Motor neuron (in vitro differentiated cells): ENCODE measurements at regions not wholly inside any gene's neighbourhood (a gene's known extent, or its start where the extent isn't known, plus 50 kb on each side); places are given as distances from the start of the nearest gene placed in this dataset.

ENCODE experiments used
- ATAC-seq, 8 experiments: fragments of 200-7000 bp; cut with Tn5 transposase; replicated peaks in 6 of 8; 2 replicates each; pipeline ENCODE4 v1.8.0; 2021; ENCODE audit warnings: mild to moderate bottlenecking in 8 of 8, moderate library complexity in 8 of 8
- H3K27ac ChIP-seq, 2 donors: fragments of 250-450 bp; sonication (Bioruptor Pico); 2 replicates each; pipeline ENCODE4 v1.9.0; 2021; ENCODE audit warnings: antibody characterized with exemption in 2 of 2, mild to moderate bottlenecking in 2 of 2, moderate library complexity in 1 of 2
- H3K4me1 ChIP-seq, 2 donors: fragments of 250-450 bp; sonication (Bioruptor Pico); replicated peaks in 1 of 2; 2 replicates each; pipeline ENCODE4 v1.6.1; 2021; ENCODE audit warnings: antibody characterized with exemption in 2 of 2, mild to moderate bottlenecking in 2 of 2, moderate library complexity in 1 of 2
- H3K4me3 ChIP-seq, 5 donors: fragments of 250-450 bp; sonication (Bioruptor Pico); 2 replicates each; pipeline ENCODE4 v1.9.0; 2021; ENCODE audit warnings: antibody characterized with exemption in 5 of 5, mild to moderate bottlenecking in 5 of 5, moderate library complexity in 4 of 5
- WGBS, 10 experiments: fragments of 450-650 bp; shearing (Covaris generic); methylation state at CpG; one replicate each; pipeline ENCODE4 v1.0.0; 2022; 5-methylcytosine and 5-hydroxymethylcytosine counted together
- in situ Hi-C, 9 experiments: fragments of 400-800 bp; cut with MboI; loops; one replicate each; pipeline ENCODE4 v1.15.0; 2021; ENCODE audit warnings: low sequenced_read_pairs in 9 of 9, low pct_unique_long_range_greater_than_20kb in 2 of 9; ENCODE audit not compliant: unreplicated experiment in 9 of 9

DNA sequence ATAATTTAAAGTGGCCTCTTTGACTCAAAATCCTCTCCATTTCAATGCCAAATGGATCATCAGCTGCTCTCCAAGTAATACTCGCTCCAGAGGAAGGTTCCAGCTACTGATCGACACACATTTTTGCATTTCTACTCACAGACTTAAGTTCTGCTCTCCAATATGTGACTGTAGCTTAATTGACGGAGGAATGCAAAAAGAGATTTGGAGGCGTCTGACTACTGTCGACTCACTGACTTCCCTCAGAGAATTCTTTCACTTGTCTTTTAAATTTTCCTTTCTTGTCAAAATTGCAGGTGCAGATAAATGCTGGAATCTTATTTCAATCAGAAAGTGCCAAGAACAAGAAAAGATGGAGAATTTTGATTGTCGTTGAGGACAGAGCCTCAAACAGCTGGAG, 84.1 kb upstream of the PAPOLG start:
- in situ Hi-C loops, result no loop called here
- no peak overlapping the region for H3K27ac ChIP-seq
- no peak for ATAC-seq
- H3K4me1 ChIP-seq, result no peaks in the 10 kb centered on the region
- WGBS, 10 experiments, result 0 to 100% (median 49%) methylated on average over 1 to 6 of the region's 6 CpGs
- no peak overlapping the region for H3K4me3 ChIP-seq

DNA sequence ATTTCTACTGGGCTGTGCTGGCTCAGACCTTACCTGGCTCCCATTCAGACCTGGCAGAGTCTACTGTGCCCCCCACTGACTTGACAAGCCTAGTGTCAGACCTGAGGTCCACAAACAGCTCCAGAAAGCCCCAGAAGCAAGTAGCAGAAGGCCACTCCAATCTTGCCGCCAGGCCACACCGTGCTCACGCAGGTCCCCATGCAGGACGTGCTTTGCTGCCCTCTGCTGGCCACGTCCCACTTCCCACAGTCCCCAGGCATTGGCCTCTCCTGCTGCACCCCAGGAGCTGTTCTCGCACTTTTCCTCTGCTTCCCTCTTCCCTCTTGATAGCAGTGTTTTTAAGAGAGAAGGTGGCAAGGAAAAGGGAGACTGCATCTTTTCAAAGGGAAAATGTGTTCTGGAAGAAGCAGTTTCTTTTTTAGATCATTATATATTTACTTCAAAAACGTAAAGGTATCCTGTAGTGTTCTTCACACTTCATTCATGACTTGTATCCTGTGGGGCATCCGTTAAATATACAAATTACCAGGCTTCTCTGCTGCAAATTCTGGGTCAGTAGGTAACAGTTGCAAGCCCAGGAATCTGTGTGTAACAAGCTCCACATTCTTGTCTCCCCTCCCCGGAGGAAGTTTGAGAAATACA, 81.4 kb upstream of the PAPOLG start:
- Histone ChIP-seq H3K4me1 (no peaks in the 10 kb centered on the region), H3K4me3 (no peak overlapping the region), H3K27ac (no peak overlapping the region)
- in situ Hi-C loops, result no loop called here
- WGBS, 10 experiments, result 10 to 56% (median 41%) methylated on average over 1 to 6 of the region's 9 CpGs; no CpG with 5 or more reads in 1 of the 10 experiments
- ATAC-seq, result peak; percentile 97 to 100 (median 99)

DNA sequence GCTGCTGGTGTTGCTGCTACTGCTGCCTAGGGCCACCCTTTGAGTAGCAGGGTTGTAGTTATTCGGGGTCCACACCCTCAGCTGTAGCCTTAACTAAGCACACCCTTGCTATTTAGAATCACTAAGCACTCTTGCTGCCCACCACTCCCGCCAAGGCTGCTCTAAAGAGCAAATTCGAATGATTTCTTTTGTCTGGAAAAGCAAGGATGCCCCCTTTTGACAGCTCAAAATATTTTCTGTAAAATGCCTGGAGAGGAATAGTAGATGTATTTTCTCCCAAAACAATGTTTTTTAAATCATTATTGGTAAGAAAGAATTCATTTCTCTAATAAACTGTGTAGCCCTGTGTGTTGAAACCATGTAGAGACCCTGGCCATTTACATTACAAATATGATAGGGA, 80.8 kb upstream of the PAPOLG start:
- in situ Hi-C loops, result no loop called here
- H3K4me3 ChIP-seq, result no peak overlapping the region
- ATAC-seq, result no peak
- H3K4me1 ChIP-seq, result no peaks in the 10 kb centered on the region
- 0 to 60% (median 38%) methylated on average over 1 to 3 of the region's 3 CpGs; no CpG with 5 or more reads in 3 of the 10 experiments for WGBS, 10 experiments
- H3K27ac ChIP-seq, result no peak overlapping the region

DNA sequence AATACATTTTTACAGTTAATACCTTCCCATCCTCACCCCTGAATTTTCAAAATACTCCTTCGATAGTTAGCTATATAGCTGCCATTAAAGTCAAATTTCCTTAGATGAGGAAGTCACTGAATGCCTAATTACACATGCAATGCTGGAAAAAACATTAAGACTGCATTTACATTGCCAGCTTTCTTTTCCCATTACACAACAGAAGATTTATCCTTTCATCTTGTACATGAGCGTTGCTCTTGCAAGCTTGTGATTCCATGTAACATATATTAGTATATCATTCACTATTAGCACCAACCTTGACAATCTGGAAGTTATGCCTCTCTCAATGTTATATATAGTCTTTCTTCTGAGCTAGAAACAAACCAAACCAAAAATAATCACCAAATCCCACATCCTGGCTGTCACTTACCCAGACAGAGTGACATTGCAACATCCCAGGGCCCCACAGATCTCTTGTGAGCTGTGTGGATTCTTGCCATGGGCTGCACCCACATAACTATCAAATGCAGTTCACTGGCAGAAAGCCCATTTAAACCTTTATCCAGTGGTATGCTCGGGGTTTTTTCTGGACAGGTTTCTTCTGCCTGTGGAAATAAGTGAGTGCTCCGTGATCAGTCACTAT, 79.2 kb upstream of the PAPOLG start:
- Histone ChIP-seq H3K4me1 (no peaks in the 10 kb centered on the region), H3K27ac (no peak overlapping the region), H3K4me3 (no peak overlapping the region)
- in situ Hi-C loops, result no loop called here
- WGBS, 10 experiments, result 0 to 90% (median 67%) methylated on average over 2 to 4 of the region's 4 CpGs
- ATAC-seq, result peak in 2 of 8 experiments; percentile 22 to 37

DNA sequence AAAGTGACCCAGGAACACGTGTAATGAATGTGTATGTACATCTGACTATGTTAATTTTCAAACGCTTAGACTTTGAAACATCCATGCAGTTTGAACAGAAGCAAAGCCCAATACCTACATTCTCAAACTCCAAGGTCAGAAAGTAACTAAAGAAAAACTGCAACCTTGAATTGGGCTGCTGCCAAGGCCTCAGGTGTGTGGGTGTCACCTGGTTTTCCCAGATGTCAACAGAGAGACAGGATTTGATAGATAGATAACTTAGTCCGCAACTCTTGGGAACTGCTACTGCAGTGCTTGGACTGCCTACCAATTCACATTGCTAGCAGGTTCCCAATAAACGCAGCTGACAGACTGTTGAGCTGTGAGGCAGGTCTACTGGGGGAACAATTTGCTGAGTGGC, 78.7 kb upstream of the PAPOLG start:
- H3K4me1 ChIP-seq, result no peaks in the 10 kb centered on the region
- H3K27ac ChIP-seq, result no peak overlapping the region
- in situ Hi-C loops, result no loop called here
- WGBS, 10 experiments, result 0 to 100% (median 54%) methylated on average over 1 to 4 of the region's 4 CpGs; no CpG with 5 or more reads in 3 of the 10 experiments
- H3K4me3 ChIP-seq, result no peak overlapping the region
- ATAC-seq, result peak in 1 of 8 experiments; percentile 10

DNA sequence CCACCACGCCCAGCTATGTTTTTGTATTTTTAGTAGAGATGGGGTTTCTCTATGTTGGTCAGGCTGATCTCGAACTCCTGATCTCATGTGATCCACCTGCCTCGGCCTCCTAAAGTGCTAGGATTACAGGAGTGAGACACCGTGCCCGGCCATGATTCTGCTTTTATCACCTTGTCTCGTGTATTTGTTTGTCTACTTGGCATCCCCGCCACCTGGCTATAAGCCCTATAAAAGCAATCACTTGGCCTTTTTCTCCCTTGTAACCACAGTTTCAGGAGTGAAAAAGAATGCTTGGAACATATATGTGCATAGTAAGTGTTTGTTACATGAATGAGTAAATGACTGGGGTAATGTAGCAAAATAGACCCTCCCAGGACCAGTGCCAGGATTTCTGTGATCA, 77.5 kb upstream of the PAPOLG start:
- no peak for ATAC-seq
- no peak overlapping the region for H3K27ac ChIP-seq
- no peaks in the 10 kb centered on the region for H3K4me1 ChIP-seq
- 42 to 92% (median 73%) methylated on average over 2 to 7 of the region's 7 CpGs; no CpG with 5 or more reads in 3 of the 10 experiments for WGBS, 10 experiments
- no peak overlapping the region for H3K4me3 ChIP-seq
- in situ Hi-C loops, result no loop called here

DNA sequence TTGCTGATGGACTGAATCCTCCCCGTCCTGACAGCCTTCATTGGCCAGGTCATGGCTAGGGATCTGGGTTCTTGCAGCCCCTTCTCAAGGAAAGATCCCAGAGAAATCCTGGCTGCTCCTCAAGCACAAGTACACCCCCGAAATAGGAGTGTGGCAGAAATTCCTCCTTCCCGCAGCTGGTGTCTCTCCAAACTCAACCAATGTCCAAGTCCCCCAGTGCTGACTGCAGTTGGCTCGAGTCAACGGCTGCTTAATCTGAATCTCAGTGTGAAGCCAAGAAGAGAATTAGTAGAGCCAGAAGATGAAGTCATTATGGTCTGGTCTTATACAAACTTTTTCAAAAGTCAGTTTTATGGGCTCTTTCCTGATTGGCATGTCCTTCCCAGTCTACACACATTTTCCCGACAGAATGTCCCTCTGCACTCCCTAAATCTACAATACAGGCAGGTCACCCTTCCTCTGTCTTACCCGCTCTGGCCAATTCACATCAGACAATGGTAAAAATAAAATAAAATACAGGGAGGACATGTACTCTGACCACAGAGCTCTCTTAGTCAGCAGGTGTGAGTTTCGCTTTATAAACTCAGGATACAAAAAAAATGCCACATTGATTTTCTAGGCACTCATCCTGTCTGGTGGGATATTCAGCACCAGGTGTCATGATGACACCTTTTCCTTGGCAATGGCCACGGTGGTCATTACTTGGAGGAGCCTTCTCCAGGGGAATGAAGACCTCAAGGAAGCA, 76.9 kb upstream of the PAPOLG start:
- in situ Hi-C loops, result no loop called here
- Histone ChIP-seq H3K4me1 (no peaks in the 10 kb centered on the region), H3K27ac (no peak overlapping the region), H3K4me3 (no peak overlapping the region)
- ATAC-seq, result no peak
- whole genome bisulfite sequencing, 10 experiments, result 0 to 100% (median 66%) methylated on average over 1 to 7 of the region's 9 CpGs; no CpG with 5 or more reads in 2 of the 10 experiments

DNA sequence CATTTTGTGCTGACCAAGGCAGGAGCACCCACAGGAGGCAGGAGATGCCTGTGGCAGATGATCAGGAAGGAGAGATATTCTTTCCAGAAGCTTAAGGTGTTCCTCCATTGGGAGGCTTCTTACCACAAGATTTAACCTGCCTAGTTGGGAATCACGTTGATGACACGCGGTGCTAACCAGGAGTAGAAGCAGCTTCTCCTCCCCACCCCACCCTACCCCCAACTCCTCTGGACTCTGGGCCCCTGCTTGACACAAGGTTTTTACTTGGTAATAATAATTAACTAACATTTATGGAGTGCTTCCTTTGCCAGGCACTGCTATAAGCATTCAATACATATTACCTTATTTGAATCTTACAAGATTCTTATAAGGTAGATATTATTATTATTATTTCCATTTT, 62.5 kb upstream of the PAPOLG start:
- Histone ChIP-seq H3K4me3 (no peak overlapping the region), H3K27ac (no peak overlapping the region), H3K4me1 (no peaks in the 10 kb centered on the region)
- in situ Hi-C loops, result no loop called here
- ATAC-seq, result no peak
- 85 to 100% methylated on average over 2 to 3 of the region's 3 CpGs; no CpG with 5 or more reads in 8 of the 10 experiments for WGBS, 10 experiments

DNA sequence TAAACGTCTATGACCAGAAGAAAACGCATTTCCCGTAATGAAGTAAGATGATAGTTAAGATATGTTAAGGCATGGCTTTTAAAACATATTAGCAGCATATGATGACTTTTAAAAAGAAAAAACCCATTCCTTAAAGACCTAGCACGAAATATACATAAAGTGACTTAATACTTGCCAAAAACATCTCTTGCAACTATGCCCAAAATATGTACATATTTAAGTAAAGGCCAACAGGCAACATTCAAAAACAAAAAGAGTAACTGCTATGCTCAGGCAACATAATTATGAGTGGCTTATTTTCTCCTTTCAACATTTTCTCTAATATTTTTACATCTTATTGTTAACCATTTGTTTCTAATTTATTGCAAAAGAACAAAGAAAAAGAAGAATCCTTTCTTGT, 60.3 kb upstream of the PAPOLG start:
- H3K27ac ChIP-seq, result no peak overlapping the region
- no peak overlapping the region for H3K4me3 ChIP-seq
- H3K4me1 ChIP-seq, result no peaks in the 10 kb centered on the region
- peak in 3 of 8 experiments; percentile 53 to 63 (median 61) for ATAC-seq
- WGBS, 10 experiments, result 2 to 93% (median 71%) methylated on average over 2 to 4 of the region's 4 CpGs
- in situ Hi-C loops, result no loop called here

DNA sequence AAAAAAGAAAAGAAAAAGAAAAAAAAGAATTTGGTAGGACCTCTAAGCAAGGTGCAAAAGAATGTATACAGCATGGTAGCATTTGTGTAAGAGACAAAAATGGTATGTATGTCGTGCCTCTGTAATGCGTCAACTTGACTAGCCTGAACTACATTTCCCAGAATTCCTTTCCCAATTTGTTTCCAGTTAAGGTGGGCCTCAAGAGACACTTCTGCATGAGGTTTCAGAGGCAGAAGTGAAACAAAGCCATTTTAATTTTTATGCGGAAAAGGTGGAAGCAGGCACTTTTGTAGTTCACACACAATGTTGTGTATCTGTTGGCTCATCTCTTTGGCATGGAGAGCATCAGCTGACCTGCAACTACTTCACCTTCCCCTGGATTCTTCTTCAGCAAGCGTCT, 56.5 kb upstream of the PAPOLG start:
- H3K27ac ChIP-seq, result no peak overlapping the region
- in situ Hi-C loops, result loop anchor here in 6 of 9 experiments (10.0 to 25.0 kb wide), 2 partner anchors 288 to 295 kb away; no protein-coding TSS in a partner anchor
- ATAC-seq, result no peak
- no peak overlapping the region for H3K4me3 ChIP-seq
- 64 to 100% (median 96%) methylated on average over 1 to 4 of the region's 4 CpGs; no CpG with 5 or more reads in 1 of the 10 experiments for WGBS, 10 experiments
- H3K4me1 ChIP-seq, result no peaks in the 10 kb centered on the region

DNA sequence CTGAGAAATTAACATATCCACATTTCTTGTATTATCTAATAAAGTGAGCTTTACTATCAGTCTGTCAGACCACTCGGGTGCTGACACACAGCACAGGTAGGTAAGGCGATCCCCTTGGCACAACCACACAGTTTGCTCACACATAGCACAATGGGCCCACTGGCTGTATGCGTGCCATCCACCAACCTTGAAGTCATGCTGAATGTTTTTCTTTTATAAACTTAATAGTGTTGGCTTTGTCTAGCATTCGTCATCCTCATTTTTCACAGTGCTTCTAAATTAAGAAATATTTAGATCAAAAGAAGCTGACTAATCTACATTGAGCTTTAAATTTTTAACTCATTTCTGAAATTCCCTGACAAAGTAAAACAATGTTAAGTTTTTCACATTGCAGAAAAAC, 50.0 kb upstream of the PAPOLG start:
- 8 to 100% (median 82%) methylated on average over 2 to 4 of the region's 4 CpGs; no CpG with 5 or more reads in 2 of the 10 experiments for WGBS, 10 experiments
- in situ Hi-C loops, result loop anchor here in 6 of 9 experiments (10.0 to 25.0 kb wide), 2 partner anchors 281 to 289 kb away; no protein-coding TSS in a partner anchor
- Histone ChIP-seq H3K4me1 (no peaks in the 10 kb centered on the region), H3K4me3 (no peak overlapping the region), H3K27ac (no peak overlapping the region)
- ATAC-seq, result no peak
